H1 (cell line): ENCODE measurements at regions not wholly inside any gene's neighbourhood (a gene's known extent, or its start where the extent isn't known, plus 50 kb on each side); places are given as distances from the start of the nearest gene placed in this dataset.

Experiments
- CEBPB ChIP-seq: IDR thresholded peaks from 2 replicates; pipeline ENCODE4 v1.6.1; 2012; ENCODE audit warnings: low read depth, low read length
- CTCF ChIP-seq, 3 experiments: IDR thresholded peaks; 1 replicate in 2 of 3; 2 replicates in 1 of 3; pipeline versions ENCODE4 v1.5.1 to v1.6.1; 2011; ENCODE audit warnings: low read length in 3 of 3, mild to moderate bottlenecking in 3 of 3, inconsistent platforms in 2 of 3, low read depth in 1 of 3, moderate library complexity in 1 of 3; ENCODE audit not compliant: insufficient read depth in 1 of 3; ENCODE audit errors: control extremely low read depth in 1 of 3
- EZH2 ChIP-seq: fragments of 200-600 bp; sonication (generic); IDR thresholded peaks from 2 replicates; pipeline ENCODE4 v1.7.1; 2012; ENCODE audit warnings: low read depth, mild to moderate bottlenecking, moderate library complexity, low read length, inconsistent platforms; ENCODE audit not compliant: severe bottlenecking
- MAX ChIP-seq: IDR thresholded peaks from 2 replicates; pipeline ENCODE4 v1.6.1; 2012; ENCODE audit warnings: inconsistent platforms
- POLR2AphosphoS5 ChIP-seq: IDR thresholded peaks from 2 replicates; pipeline ENCODE4 v1.6.1; 2011; ENCODE audit warnings: low read depth, low read length
- SRF ChIP-seq: IDR thresholded peaks from 2 replicates; pipeline ENCODE4 v1.6.1; 2011; ENCODE audit warnings: mild to moderate bottlenecking, low read depth, low read length, moderate library complexity
- TAF1 ChIP-seq: IDR thresholded peaks from 2 replicates; pipeline ENCODE4 v1.6.1; 2011; ENCODE audit warnings: mild to moderate bottlenecking, low read depth, low read length
- USF2 ChIP-seq: IDR thresholded peaks from 2 replicates; pipeline ENCODE4 v1.6.1; 2011; ENCODE audit warnings: low read length, improper control_type of control experiment

DNA sequence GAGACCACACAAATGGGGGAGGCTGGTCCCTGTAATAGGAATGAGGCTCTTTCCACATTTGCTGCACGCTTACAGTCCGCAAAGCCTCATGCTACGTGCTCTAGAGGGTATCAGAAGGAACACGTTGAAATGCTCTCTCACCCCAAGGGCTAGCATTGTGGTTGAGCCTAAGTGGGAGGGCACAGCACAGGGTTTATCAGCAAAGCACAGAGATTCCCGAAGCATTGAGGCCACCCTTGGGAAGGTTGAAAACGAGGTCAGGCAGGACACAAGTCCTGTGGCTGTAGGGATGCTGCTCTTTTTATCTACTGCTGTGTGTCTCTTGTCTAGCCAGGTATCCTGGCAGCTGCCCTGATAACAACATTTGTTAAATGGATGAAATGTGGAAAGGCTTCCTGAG lies 378.3 kb downstream of the EN1 start:
- TF ChIP-seq CTCF (IDR thresholded peaks at IDR 0.05; ENCODE audit: control extremely low read depth in 1 of 3, insufficient read depth in 1 of 3, low read depth in 1 of 3, low read length in 3 of 3) (no peak), TAF1 (no peak), SRF (no peak), POLR2AphosphoS5 (no peak), USF2 (no peak), EZH2 (no peak), CEBPB (no peak), MAX (no peak)
